ENCODE measurements at regions not wholly inside any gene's neighbourhood (a gene's known extent, or its start where the extent isn't known, plus 50 kb on each side); places are given as distances from the start of the nearest gene placed in this dataset.

GRCh38 chrX:9171841-9172463, 138.0 kb upstream of the FAM9B start:
- TF ChIP-seq POLR2AphosphoS5 (IDR thresholded peaks at IDR 0.05; ENCODE audit: low read depth, low read length) (no peak), SIN3A (IDR thresholded peaks at IDR 0.05; ENCODE audit: borderline replicate concordance, insufficient read depth, low read length) (no peak), REST (IDR thresholded peaks at IDR 0.05; ENCODE audit: insufficient read depth in 1 of 2, low read depth in 2 of 2, low read length in 2 of 2) (no peak), TAF1 (IDR thresholded peaks at IDR 0.05; ENCODE audit: borderline replicate concordance, insufficient read depth, low read length) (no peak)
